K562 (cell line): ENCODE measurements at regions not wholly inside any gene's neighbourhood (a gene's known extent, or its start where the extent isn't known, plus 50 kb on each side); places are given as distances from the start of the nearest gene placed in this dataset.
A peak's percentile ranks its signal among the peaks of the same experiment; 100 is the strongest.

Experiments
- ATAC-seq: fragments of 200-7000 bp; cut with Tn5 transposase; 3 replicates; pipeline ENCODE4 v1.9.1; 2020; ENCODE audit warnings: moderate library complexity
- BruUV-seq: library from RNA; stranded (reverse); fragments of 400-500 nt; replicated peaks from 2 replicates; lab custom pipeline; 2021; lab: Mats Ljungman, UMichigan
- CTCF ChIA-PET: fragments of 300-600 bp; formaldehyde crosslinking; extraction: SDS; loops from one replicate; lab custom pipeline; 2021; ENCODE audit warnings: low intra/inter-chr PET ratio; lab: Yijun Ruan, JAX
- POLR2A ChIA-PET: fragments of 300-600, 350-650 bp; sonication (Branson Sonifier 250); formaldehyde crosslinking; extraction: SDS; loops from one replicate; lab custom pipeline; 2021; ENCODE audit warnings: antibody characterized with exemption, inconsistent platforms; lab: Yijun Ruan, JAX
- DNase-seq, 4 experiments: peaks; one replicate each; pipeline versions ENCODE4 v3.0.0 to v3.0.0-alpha.2; 2011 to 2018; ENCODE audit warnings: low spot score in 3 of 4, mixed read lengths in 3 of 4; ENCODE audit errors: extremely low read depth in 1 of 4
- FAIRE-seq: peaks from 2 replicates; lab custom pipeline; 2011; peaks lifted over from hg19 to GRCh38; lab: Jason Lieb, UNC
- H2AFZ ChIP-seq: 2 replicates; pipeline ENCODE4 v1.6.0; 2011; ENCODE audit warnings: low read depth, low read length, control low read depth, inconsistent platforms
- H3K27ac ChIP-seq: fragments of 200-600 bp; 3 replicates; pipeline ENCODE4 v1.8.0; 2011; ENCODE audit warnings: low read depth, mild to moderate bottlenecking, control low read depth, inconsistent platforms, low read length, moderate library complexity, mixed read lengths; ENCODE audit errors: extremely low read depth
- H3K27me3 ChIP-seq, 2 experiments: fragments of 300-600 bp in 1 of 2; 2 replicates in 1 of 2; 3 replicates in 1 of 2; pipeline versions ENCODE4 v1.6.0 to v1.8.0; 2011; ENCODE audit warnings: inconsistent platforms in 2 of 2, low read length in 2 of 2, mild to moderate bottlenecking in 1 of 2, mixed read lengths in 1 of 2, moderate library complexity in 1 of 2; ENCODE audit not compliant: control insufficient read depth in 2 of 2, insufficient read depth in 2 of 2
- H3K36me3 ChIP-seq: fragments of 300-600 bp; 3 replicates; pipeline ENCODE4 v1.8.0; 2011; ENCODE audit warnings: mild to moderate bottlenecking, low read length, inconsistent platforms; ENCODE audit not compliant: control insufficient read depth, insufficient read depth
- H3K4me1 ChIP-seq, 2 experiments: fragments of 200-600 bp in 1 of 2; replicated peaks in 1 of 2; 2 replicates in 1 of 2; 3 replicates in 1 of 2; pipeline versions ENCODE4 v1.5.1 to v1.8.0; 2011; ENCODE audit warnings: inconsistent platforms in 2 of 2, low read length in 2 of 2, mild to moderate bottlenecking in 1 of 2, mixed read lengths in 1 of 2, moderate library complexity in 1 of 2; ENCODE audit not compliant: control insufficient read depth in 2 of 2, insufficient read depth in 2 of 2
- H3K4me2 ChIP-seq: 2 replicates; pipeline ENCODE4 v1.6.1; 2011; ENCODE audit warnings: low read length, control low read depth, inconsistent platforms, mixed read lengths; ENCODE audit not compliant: insufficient read depth
- H3K4me3 ChIP-seq: fragments of 200-600 bp; sonication (generic), shearing (Covaris generic); 2 replicates; pipeline ENCODE4 v1.5.1; 2016; ENCODE audit warnings: control low read depth, inconsistent platforms
- H3K79me2 ChIP-seq: fragments of 200-600 bp; 3 replicates; pipeline ENCODE4 v1.8.0; 2011; ENCODE audit warnings: low read length, inconsistent platforms; ENCODE audit not compliant: control insufficient read depth, insufficient read depth
- H3K9ac ChIP-seq, 2 experiments: 2 replicates each; pipeline versions ENCODE4 v1.6.0 to v1.6.1; 2011; ENCODE audit warnings: low read depth in 2 of 2, low read length in 2 of 2, control low read depth in 1 of 2, inconsistent platforms in 1 of 2, mild to moderate bottlenecking in 1 of 2, mixed read lengths in 1 of 2; ENCODE audit not compliant: insufficient read depth in 1 of 2
- H3K9me1 ChIP-seq: one replicate; pipeline ENCODE4 v1.6.0; 2011; ENCODE audit warnings: inconsistent platforms, mild to moderate bottlenecking, low read length, moderate library complexity; ENCODE audit not compliant: control insufficient read depth, insufficient read depth
- H3K9me3 ChIP-seq: replicated peaks from 2 replicates; pipeline ENCODE4 v1.5.1; 2011; ENCODE audit warnings: low read depth, low read length, inconsistent platforms; ENCODE audit not compliant: control insufficient read depth, insufficient read depth
- H4K20me1 ChIP-seq: replicated peaks from 2 replicates; pipeline ENCODE4 v1.6.1; 2011; ENCODE audit warnings: low read length, inconsistent platforms, mixed read lengths; ENCODE audit not compliant: control insufficient read depth, insufficient read depth
- C11orf30 ChIP-seq: fragments of 450-650 bp; IDR thresholded peaks from 2 replicates; pipeline ENCODE4 v1.6.1; 2016; ENCODE audit warnings: low read depth, mild to moderate bottlenecking
- CSDE1 ChIP-seq, 2 experiments: fragments of 450-650 bp; IDR thresholded peaks; 2 replicates each; pipeline ENCODE4 v1.6.1; 2016; ENCODE audit warnings: mild to moderate bottlenecking in 1 of 2
- EHMT2 ChIP-seq: fragments of 450-650 bp; IDR thresholded peaks from 2 replicates; pipeline ENCODE4 v1.6.1; 2018; ENCODE audit warnings: antibody characterized with exemption
- HCFC1 ChIP-seq: IDR thresholded peaks from 2 replicates; pipeline ENCODE4 v1.6.1; 2012; ENCODE audit warnings: low read depth, low read length, improper control_type of control experiment
- KDM1A ChIP-seq, 2 experiments: fragments of 450-650 bp; IDR thresholded peaks; 2 replicates each; pipeline ENCODE4 v1.6.1; 2016; ENCODE audit warnings: mild to moderate bottlenecking in 2 of 2
- KLF1 ChIP-seq: fragments of 450-650 bp; IDR thresholded peaks from 2 replicates; pipeline ENCODE4 v1.6.1; 2016; ENCODE audit warnings: missing genetic modification characterization, missing compliant biosample characterization
- MAFG ChIP-seq: fragments of 450-650 bp; conservative IDR thresholded peaks from 2 replicates; pipeline ENCODE4 v1.6.1; 2016; ENCODE audit warnings: missing genetic modification characterization, missing compliant biosample characterization
- NFE2 ChIP-seq: IDR thresholded peaks from 2 replicates; pipeline ENCODE4 v1.6.1; 2014; ENCODE audit warnings: antibody characterized with exemption, low read depth
- RAD21 ChIP-seq, 2 experiments: fragments of 250-450 bp in 1 of 2; fragments of 450-650 bp in 1 of 2; sonication (Bioruptor Pico) in 1 of 2; formaldehyde crosslinking in 1 of 2; IDR thresholded peaks in 1 of 2; conservative IDR thresholded peaks in 1 of 2; 2 replicates each; pipeline versions ENCODE4 v1.4.0 to v1.8.0; 2020 to 2022; ENCODE audit warnings: mild to moderate bottlenecking in 2 of 2, moderate library complexity in 1 of 2
- RBM39 ChIP-seq: fragments of 200-400 bp; formaldehyde crosslinking; optimal IDR thresholded peaks from 2 replicates; pipeline ENCODE3; 2018; ENCODE audit warnings: low read depth, low read length
- SIRT6 ChIP-seq: IDR thresholded peaks from one replicate; pipeline ENCODE4 v1.6.1; 2012; ENCODE audit warnings: low read depth, mild to moderate bottlenecking, control low read depth, inconsistent platforms, low read length, moderate library complexity
- TSC22D4 ChIP-seq: fragments of 450-650 bp; IDR thresholded peaks from 2 replicates; pipeline ENCODE4 v1.6.1; 2016; ENCODE audit warnings: missing genetic modification characterization, missing biosample characterization, control low read depth
- ZNF316 ChIP-seq: fragments of 450-650 bp; IDR thresholded peaks from 2 replicates; pipeline ENCODE4 v1.6.1; 2016
- ZNF780A ChIP-seq: fragments of 250-450 bp; sonication (Bioruptor Pico); IDR thresholded peaks from 2 replicates; pipeline ENCODE4 v1.5.0; 2021; ENCODE audit warnings: mild to moderate bottlenecking
- in situ Hi-C: fragments of 300-500 bp; cut with MboI; formaldehyde crosslinking; loops from 4 replicates; pipeline ENCODE4 v1.15.0; 2018; ENCODE audit warnings: inconsistent platforms, mixed read lengths
- intact Hi-C: fragments of 100-400 bp; cut with micrococcal nuclease; formaldehyde crosslinking; loops from 2 replicates; pipeline ENCODE4 v1.14.2; 2022
- TF ChIP-seq, protein P1 (sequence below): fragments of 450-650 bp; formaldehyde crosslinking; IDR thresholded peaks from 2 replicates; pipeline ENCODE4 v1.4.0; 2022; ENCODE audit warnings: missing genetic modification characterization
- TF ChIP-seq, protein P2 (sequence below), 3 experiments: IDR thresholded peaks in 2 of 3; conservative IDR thresholded peaks in 1 of 3; 2 replicates each; pipeline ENCODE4 v1.5.1; 2011 to 2012; ENCODE audit warnings: low read length in 3 of 3, mild to moderate bottlenecking in 3 of 3, control low read depth in 2 of 3, improper control_type of control experiment in 1 of 3, inconsistent platforms in 1 of 3, low read depth in 1 of 3, mixed read lengths in 1 of 3, moderate library complexity in 1 of 3; ENCODE audit not compliant: insufficient read depth in 2 of 3

DNA sequence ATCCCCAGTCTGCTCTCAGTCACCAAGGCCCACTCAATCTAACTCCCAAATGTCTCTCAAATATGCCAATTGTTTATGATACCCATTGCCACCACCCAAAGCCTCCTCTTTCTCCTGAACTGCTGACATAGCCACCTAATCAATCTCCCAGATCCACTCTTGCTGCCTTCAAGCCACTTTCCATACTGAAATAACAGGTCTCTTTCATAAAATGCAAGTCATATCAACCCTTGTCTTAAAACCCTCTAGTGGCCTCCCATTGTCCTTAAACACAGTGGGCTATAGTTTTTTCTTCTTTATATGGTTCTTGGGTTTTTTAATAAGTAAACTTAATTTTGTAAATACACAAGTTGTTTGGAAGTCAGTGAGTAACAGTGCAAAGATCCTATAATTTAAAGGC is 155.2 kb upstream of the ZC3H12C start:
- H3K79me2 ChIP-seq: no peaks in the 10 kb centered on the region
- peak overlapping the region; percentile 43 for H2AFZ ChIP-seq
- DNase-seq (no peak), ATAC-seq (peak; percentile 53; the same call in 2 of the 3 replicates), FAIRE-seq (no peak)
- no peak overlapping the region for H3K4me2 ChIP-seq
- no peak overlapping the region for H3K9ac ChIP-seq
- H3K27ac ChIP-seq: no peak overlapping the region
- no peaks in the 10 kb centered on the region for H3K36me3 ChIP-seq
- no TSS peak for BruUV-seq
- H4K20me1 ChIP-seq: no peaks in the 10 kb centered on the region
- in situ Hi-C loops: loop anchor here (5.0 kb wide), 1 partner anchor 86 kb away; no protein-coding TSS in a partner anchor
- no peaks in the 10 kb centered on the region for H3K9me3 ChIP-seq
- no peak overlapping the region for H3K4me3 ChIP-seq
- ChIA-PET POLR2A (no interaction called here), CTCF (interaction anchor here (0.5 to 1.9 kb wide), 2 partner anchors 84 to 527 kb away, joined by 3 to 26 read pairs; no protein-coding TSS in a partner anchor)
- H3K4me1 ChIP-seq: peaks cover 0 to 7% of the 10 kb centered on the region in 2 experiments; a peak in 2 of 5 replicates
- TF ChIP-seq KLF1 (tag): no peak
- peak in 1 of 2 experiments; percentile 18; a peak in 2 of 4 replicates for TF ChIP-seq RAD21 (CRISPR knock-in tag; conservative IDR thresholded peaks at IDR 0.05 in 1 of 2, IDR thresholded peaks at IDR 0.05 in 1 of 2)
- no peak for TF ChIP-seq HCFC1
- peak; percentile 54 for TF ChIP-seq ZNF316
- TF ChIP-seq C11orf30: peak; percentile 59; the same call in 1 of the 2 replicates
- TF ChIP-seq CSDE1 (IDR thresholded peaks at IDR 0.05): no peak
- no peak for TF ChIP-seq ZNF780A (CRISPR knock-in tag)
- TF ChIP-seq TSC22D4: no peak
- TF ChIP-seq, protein P1, sequence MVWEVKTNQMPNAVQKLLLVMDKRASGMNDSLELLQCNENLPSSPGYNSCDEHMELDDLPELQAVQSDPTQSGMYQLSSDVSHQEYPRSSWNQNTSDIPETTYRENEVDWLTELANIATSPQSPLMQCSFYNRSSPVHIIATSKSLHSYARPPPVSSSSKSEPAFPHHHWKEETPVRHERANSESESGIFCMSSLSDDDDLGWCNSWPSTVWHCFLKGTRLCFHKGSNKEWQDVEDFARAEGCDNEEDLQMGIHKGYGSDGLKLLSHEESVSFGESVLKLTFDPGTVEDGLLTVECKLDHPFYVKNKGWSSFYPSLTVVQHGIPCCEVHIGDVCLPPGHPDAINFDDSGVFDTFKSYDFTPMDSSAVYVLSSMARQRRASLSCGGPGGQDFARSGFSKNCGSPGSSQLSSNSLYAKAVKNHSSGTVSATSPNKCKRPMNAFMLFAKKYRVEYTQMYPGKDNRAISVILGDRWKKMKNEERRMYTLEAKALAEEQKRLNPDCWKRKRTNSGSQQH (CRISPR knock-in tag): no peak
- peak; percentile 67 for TF ChIP-seq MAFG (tag)
- no peak for TF ChIP-seq RBM39
- TF ChIP-seq EHMT2: peak; percentile 35; the same call in 1 of the 2 replicates
- TF ChIP-seq SIRT6: no peak
- TF ChIP-seq, protein P2, sequence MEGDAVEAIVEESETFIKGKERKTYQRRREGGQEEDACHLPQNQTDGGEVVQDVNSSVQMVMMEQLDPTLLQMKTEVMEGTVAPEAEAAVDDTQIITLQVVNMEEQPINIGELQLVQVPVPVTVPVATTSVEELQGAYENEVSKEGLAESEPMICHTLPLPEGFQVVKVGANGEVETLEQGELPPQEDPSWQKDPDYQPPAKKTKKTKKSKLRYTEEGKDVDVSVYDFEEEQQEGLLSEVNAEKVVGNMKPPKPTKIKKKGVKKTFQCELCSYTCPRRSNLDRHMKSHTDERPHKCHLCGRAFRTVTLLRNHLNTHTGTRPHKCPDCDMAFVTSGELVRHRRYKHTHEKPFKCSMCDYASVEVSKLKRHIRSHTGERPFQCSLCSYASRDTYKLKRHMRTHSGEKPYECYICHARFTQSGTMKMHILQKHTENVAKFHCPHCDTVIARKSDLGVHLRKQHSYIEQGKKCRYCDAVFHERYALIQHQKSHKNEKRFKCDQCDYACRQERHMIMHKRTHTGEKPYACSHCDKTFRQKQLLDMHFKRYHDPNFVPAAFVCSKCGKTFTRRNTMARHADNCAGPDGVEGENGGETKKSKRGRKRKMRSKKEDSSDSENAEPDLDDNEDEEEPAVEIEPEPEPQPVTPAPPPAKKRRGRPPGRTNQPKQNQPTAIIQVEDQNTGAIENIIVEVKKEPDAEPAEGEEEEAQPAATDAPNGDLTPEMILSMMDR (IDR thresholded peaks at IDR 0.05 in 2 of 3, conservative IDR thresholded peaks at IDR 0.05 in 1 of 3; ENCODE audit: insufficient read depth in 2 of 3, low read depth in 1 of 3, low read length in 3 of 3): peak in 1 of 3 experiments; percentile 21; a peak in 2 of 6 replicates
- TF ChIP-seq KDM1A (IDR thresholded peaks at IDR 0.05): no peak
- TF ChIP-seq NFE2: peak; percentile 53
- intact Hi-C loops: loop anchor here (2.0 to 5.0 kb wide), 2 partner anchors 46 to 1239 kb away; no protein-coding TSS in a partner anchor
- no peaks in the 10 kb centered on the region for H3K27me3 ChIP-seq
- H3K9me1 ChIP-seq: no peaks in the 10 kb centered on the region
